Stomach (tissue), 4 donors: ENCODE measurements at regions not wholly inside any gene's neighbourhood (a gene's known extent, or its start where the extent isn't known, plus 50 kb on each side); places are given as distances from the start of the nearest gene placed in this dataset.

Experiments used
- POLR2A ChIP-seq, 4 donors: fragments of 450-650 bp; IDR thresholded peaks; one replicate each; pipeline ENCODE4 v1.6.1; 2016; ENCODE audit warnings: antibody characterized with exemption in 4 of 4, control low read depth in 2 of 4, mild to moderate bottlenecking in 1 of 4, moderate library complexity in 1 of 4
- TF ChIP-seq, protein P1 (sequence below), 7 experiments: fragments of 450-650 bp in 4 of 7; fragments of 200-600 bp in 3 of 7; sonication (generic) in 3 of 7; IDR thresholded peaks; one replicate each; pipeline ENCODE4 v1.5.1; 2016 to 2019; ENCODE audit warnings: antibody characterized with exemption in 7 of 7, control low read depth in 2 of 7, mild to moderate bottlenecking in 1 of 7

GRCh38 chr14:57078054-57078453 is 190.7 kb downstream of the EXOC5 start:
- TF ChIP-seq, protein P1, sequence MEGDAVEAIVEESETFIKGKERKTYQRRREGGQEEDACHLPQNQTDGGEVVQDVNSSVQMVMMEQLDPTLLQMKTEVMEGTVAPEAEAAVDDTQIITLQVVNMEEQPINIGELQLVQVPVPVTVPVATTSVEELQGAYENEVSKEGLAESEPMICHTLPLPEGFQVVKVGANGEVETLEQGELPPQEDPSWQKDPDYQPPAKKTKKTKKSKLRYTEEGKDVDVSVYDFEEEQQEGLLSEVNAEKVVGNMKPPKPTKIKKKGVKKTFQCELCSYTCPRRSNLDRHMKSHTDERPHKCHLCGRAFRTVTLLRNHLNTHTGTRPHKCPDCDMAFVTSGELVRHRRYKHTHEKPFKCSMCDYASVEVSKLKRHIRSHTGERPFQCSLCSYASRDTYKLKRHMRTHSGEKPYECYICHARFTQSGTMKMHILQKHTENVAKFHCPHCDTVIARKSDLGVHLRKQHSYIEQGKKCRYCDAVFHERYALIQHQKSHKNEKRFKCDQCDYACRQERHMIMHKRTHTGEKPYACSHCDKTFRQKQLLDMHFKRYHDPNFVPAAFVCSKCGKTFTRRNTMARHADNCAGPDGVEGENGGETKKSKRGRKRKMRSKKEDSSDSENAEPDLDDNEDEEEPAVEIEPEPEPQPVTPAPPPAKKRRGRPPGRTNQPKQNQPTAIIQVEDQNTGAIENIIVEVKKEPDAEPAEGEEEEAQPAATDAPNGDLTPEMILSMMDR (IDR thresholded peaks at IDR 0.05): no peak
- no peak for TF ChIP-seq POLR2A (IDR thresholded peaks at IDR 0.05)
